ENCODE measurements at regions not wholly inside any gene's neighbourhood (a gene's known extent, or its start where the extent isn't known, plus 50 kb on each side); places are given as distances from the start of the nearest gene placed in this dataset.

DNA sequence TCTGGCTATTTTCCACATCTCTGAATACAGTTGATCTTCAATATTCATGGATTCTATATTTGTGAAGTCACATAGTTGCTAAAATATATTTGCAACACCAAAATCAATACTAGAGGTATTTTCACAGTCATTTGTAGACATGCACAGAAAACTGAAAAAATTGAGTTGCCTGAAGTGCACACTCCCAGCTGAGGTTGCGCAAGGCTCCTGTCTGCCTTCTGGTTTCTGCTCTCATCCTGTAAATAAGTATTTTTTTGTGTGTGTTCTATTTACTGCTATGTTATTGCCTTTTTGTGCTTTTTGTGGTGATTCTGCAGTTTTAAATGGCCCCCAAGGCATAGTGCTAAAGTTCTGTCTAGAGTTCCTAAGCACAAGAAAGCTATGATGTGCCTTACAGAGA, 371.1 kb upstream of the GRAMD2B start:
- dilution Hi-C loops (cut with MboI; ENCODE audit: extremely low pct_ligation_motif_present, low sequenced_read_pairs): no loop called here
- BruUV-seq (replicated peaks): no TSS peak
- CTCF ChIA-PET: no interaction called here

DNA sequence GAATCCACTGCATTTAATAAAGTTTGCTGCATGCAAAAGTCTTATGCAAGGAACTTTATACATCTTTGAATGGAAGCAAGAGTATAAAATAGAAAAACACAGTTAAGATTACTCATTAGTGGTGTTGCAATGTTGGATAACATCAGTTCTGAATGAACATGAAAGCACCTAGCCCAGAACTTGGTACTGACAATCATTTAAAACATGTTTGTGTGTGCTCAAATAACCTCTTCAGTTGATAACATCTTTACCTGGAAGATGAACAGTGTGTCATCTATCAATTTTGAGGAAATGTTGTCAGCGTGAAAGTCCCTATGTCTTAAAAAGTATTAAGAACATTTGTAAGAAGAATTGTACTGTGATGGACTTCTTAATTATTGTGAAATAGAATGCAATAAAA, 370.4 kb upstream of the GRAMD2B start:
- Histone ChIP-seq H3K9me3 (replicated peaks; ENCODE audit: control insufficient read depth, insufficient read depth, low read length) (no peaks in the 10 kb centered on the region), H3K27ac (ENCODE audit: insufficient read depth, low read depth, low read length) (no peak overlapping the region), H3K4me2 (ENCODE audit: insufficient read depth, low read length) (no peak overlapping the region), H3K4me1 (ENCODE audit: control insufficient read depth, extremely low read depth, insufficient read depth, low read length) (no peaks in the 10 kb centered on the region), H3K9ac (replicated peaks; ENCODE audit: extremely low read depth, insufficient read depth, low read length) (no peak overlapping the region), H3K79me2 (ENCODE audit: control insufficient read depth, insufficient read depth, low read length) (no peaks in the 10 kb centered on the region), H3K9me1 (replicated peaks; ENCODE audit: control insufficient read depth, extremely low read depth, insufficient read depth, low read length) (no peaks in the 10 kb centered on the region), H3K27me3 (ENCODE audit: control insufficient read depth in 2 of 2, insufficient read depth in 2 of 2, low read length in 2 of 2) (no peaks in the 10 kb centered on the region), H3K36me3 (ENCODE audit: control insufficient read depth in 2 of 2, extremely low read depth in 1 of 2, insufficient read depth in 2 of 2, low read length in 2 of 2) (no peaks in the 10 kb centered on the region), H4K20me1 (replicated peaks; ENCODE audit: control insufficient read depth, extremely low read depth, insufficient read depth, low read length) (no peaks in the 10 kb centered on the region), H2AFZ (ENCODE audit: low read depth, low read length) (no peak overlapping the region), H3K4me3 (replicated peaks in 1 of 3; ENCODE audit: insufficient read depth in 1 of 3, low read depth in 1 of 3, low read length in 3 of 3) (no peak overlapping the region)
- ChIA-PET POLR2A (no interaction called here), CTCF (no interaction called here)
- DNase-seq (ENCODE audit: low read depth, low spot score) (no peak), FAIRE-seq (no peak)
- dilution Hi-C loops (cut with MboI; ENCODE audit: extremely low pct_ligation_motif_present, low sequenced_read_pairs): no loop called here
- BruUV-seq (replicated peaks): no TSS peak
- TF ChIP-seq POLR2A (IDR thresholded peaks at IDR 0.05; ENCODE audit: low read depth, low read length) (no peak), JUN (IDR thresholded peaks at IDR 0.05; ENCODE audit: borderline replicate concordance, insufficient read depth, insufficient read length, low read depth) (no peak), GATA2 (IDR thresholded peaks at IDR 0.05; ENCODE audit: insufficient read depth, insufficient read length, low read depth, low read length) (no peak), EZH2 (IDR thresholded peaks at IDR 0.05; ENCODE audit: borderline replicate concordance, low read depth, low read length, severe bottlenecking) (no peak), FOS (IDR thresholded peaks at IDR 0.05; ENCODE audit: borderline replicate concordance, insufficient read depth, low read length) (no peak), POLR2AphosphoS5 (IDR thresholded peaks at IDR 0.05; ENCODE audit: insufficient read depth, low read depth, low read length) (no peak), MYC (IDR thresholded peaks at IDR 0.05; ENCODE audit: low read depth, low read length) (no peak)
- TF ChIP-seq, protein P1, sequence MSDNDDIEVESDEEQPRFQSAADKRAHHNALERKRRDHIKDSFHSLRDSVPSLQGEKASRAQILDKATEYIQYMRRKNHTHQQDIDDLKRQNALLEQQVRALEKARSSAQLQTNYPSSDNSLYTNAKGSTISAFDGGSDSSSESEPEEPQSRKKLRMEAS (IDR thresholded peaks at IDR 0.05; ENCODE audit: insufficient read depth, insufficient read length): no peak
- TF ChIP-seq, protein P2, sequence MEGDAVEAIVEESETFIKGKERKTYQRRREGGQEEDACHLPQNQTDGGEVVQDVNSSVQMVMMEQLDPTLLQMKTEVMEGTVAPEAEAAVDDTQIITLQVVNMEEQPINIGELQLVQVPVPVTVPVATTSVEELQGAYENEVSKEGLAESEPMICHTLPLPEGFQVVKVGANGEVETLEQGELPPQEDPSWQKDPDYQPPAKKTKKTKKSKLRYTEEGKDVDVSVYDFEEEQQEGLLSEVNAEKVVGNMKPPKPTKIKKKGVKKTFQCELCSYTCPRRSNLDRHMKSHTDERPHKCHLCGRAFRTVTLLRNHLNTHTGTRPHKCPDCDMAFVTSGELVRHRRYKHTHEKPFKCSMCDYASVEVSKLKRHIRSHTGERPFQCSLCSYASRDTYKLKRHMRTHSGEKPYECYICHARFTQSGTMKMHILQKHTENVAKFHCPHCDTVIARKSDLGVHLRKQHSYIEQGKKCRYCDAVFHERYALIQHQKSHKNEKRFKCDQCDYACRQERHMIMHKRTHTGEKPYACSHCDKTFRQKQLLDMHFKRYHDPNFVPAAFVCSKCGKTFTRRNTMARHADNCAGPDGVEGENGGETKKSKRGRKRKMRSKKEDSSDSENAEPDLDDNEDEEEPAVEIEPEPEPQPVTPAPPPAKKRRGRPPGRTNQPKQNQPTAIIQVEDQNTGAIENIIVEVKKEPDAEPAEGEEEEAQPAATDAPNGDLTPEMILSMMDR (IDR thresholded peaks at IDR 0.05; ENCODE audit: extremely low read depth in 1 of 2, insufficient read depth in 1 of 2, low read depth in 1 of 2, low read length in 2 of 2): no peak
- intact Hi-C loops (cut with micrococcal nuclease): no loop called here

More for the DNA sequence above, 371.1 kb upstream of the GRAMD2B start:
- FAIRE-seq: no peak
- no peak overlapping the region for H2AFZ ChIP-seq (ENCODE audit: low read depth, low read length)
- H3K9me1 ChIP-seq (replicated peaks; ENCODE audit: control insufficient read depth, extremely low read depth, insufficient read depth, low read length): no peaks in the 10 kb centered on the region
- DNase-seq (ENCODE audit: low read depth, low spot score): no peak
- POLR2A ChIA-PET: no interaction called here
- H3K27me3 ChIP-seq (ENCODE audit: control insufficient read depth in 2 of 2, insufficient read depth in 2 of 2, low read length in 2 of 2): no peaks in the 10 kb centered on the region
- no peak overlapping the region for H3K4me2 ChIP-seq (ENCODE audit: insufficient read depth, low read length)
- intact Hi-C loops (cut with micrococcal nuclease): no loop called here
- no peak for TF ChIP-seq EZH2 (IDR thresholded peaks at IDR 0.05; ENCODE audit: borderline replicate concordance, low read depth, low read length, severe bottlenecking)
- TF ChIP-seq, protein P2 (IDR thresholded peaks at IDR 0.05; ENCODE audit: extremely low read depth in 1 of 2, insufficient read depth in 1 of 2, low read depth in 1 of 2, low read length in 2 of 2): no peak
- TF ChIP-seq FOS (IDR thresholded peaks at IDR 0.05; ENCODE audit: borderline replicate concordance, insufficient read depth, low read length): no peak
- TF ChIP-seq MYC (IDR thresholded peaks at IDR 0.05; ENCODE audit: low read depth, low read length): no peak
- TF ChIP-seq POLR2A (IDR thresholded peaks at IDR 0.05; ENCODE audit: low read depth, low read length): no peak
- H4K20me1 ChIP-seq (replicated peaks; ENCODE audit: control insufficient read depth, extremely low read depth, insufficient read depth, low read length): no peaks in the 10 kb centered on the region
- no peaks in the 10 kb centered on the region for H3K36me3 ChIP-seq (ENCODE audit: control insufficient read depth in 2 of 2, extremely low read depth in 1 of 2, insufficient read depth in 2 of 2, low read length in 2 of 2)
- H3K4me1 ChIP-seq (ENCODE audit: control insufficient read depth, extremely low read depth, insufficient read depth, low read length): no peaks in the 10 kb centered on the region
- no peak overlapping the region for H3K9ac ChIP-seq (replicated peaks; ENCODE audit: extremely low read depth, insufficient read depth, low read length)
- no peaks in the 10 kb centered on the region for H3K79me2 ChIP-seq (ENCODE audit: control insufficient read depth, insufficient read depth, low read length)
- no peak overlapping the region for H3K4me3 ChIP-seq (replicated peaks in 1 of 3; ENCODE audit: insufficient read depth in 1 of 3, low read depth in 1 of 3, low read length in 3 of 3)
- H3K27ac ChIP-seq (ENCODE audit: insufficient read depth, low read depth, low read length): no peak overlapping the region
- H3K9me3 ChIP-seq (replicated peaks; ENCODE audit: control insufficient read depth, insufficient read depth, low read length): no peaks in the 10 kb centered on the region

All from endothelial cell of umbilical vein (primary cell).